Upper lobe of left lung (tissue), 4 donors: ENCODE measurements at regions not wholly inside any gene's neighbourhood (a gene's known extent, or its start where the extent isn't known, plus 50 kb on each side); places are given as distances from the start of the nearest gene placed in this dataset.

ENCODE experiments used
- EP300 ChIP-seq, 4 donors: sonication (generic); formaldehyde crosslinking; IDR thresholded peaks; one replicate each; pipeline ENCODE4 v1.5.1; 2017; ENCODE audit warnings: antibody characterized with exemption in 4 of 4, control low read depth in 2 of 4
- POLR2A ChIP-seq, 4 donors: fragments of 450-650 bp; IDR thresholded peaks; one replicate each; pipeline ENCODE4 v1.5.1; 2016 to 2017; ENCODE audit warnings: antibody characterized with exemption in 4 of 4, mild to moderate bottlenecking in 2 of 4
- POLR2AphosphoS5 ChIP-seq, 2 donors: sonication (generic); formaldehyde crosslinking; IDR thresholded peaks; one replicate each; pipeline ENCODE4 v1.5.1; 2017; ENCODE audit warnings: antibody characterized with exemption in 2 of 2
- TF ChIP-seq, protein P1 (sequence below), 6 experiments: fragments of 450-650 bp in 4 of 6; fragments of 200-600 bp in 2 of 6; sonication (generic) in 2 of 6; IDR thresholded peaks; one replicate each; pipeline ENCODE4 v1.5.1; 2016 to 2019; ENCODE audit warnings: antibody characterized with exemption in 6 of 6

DNA sequence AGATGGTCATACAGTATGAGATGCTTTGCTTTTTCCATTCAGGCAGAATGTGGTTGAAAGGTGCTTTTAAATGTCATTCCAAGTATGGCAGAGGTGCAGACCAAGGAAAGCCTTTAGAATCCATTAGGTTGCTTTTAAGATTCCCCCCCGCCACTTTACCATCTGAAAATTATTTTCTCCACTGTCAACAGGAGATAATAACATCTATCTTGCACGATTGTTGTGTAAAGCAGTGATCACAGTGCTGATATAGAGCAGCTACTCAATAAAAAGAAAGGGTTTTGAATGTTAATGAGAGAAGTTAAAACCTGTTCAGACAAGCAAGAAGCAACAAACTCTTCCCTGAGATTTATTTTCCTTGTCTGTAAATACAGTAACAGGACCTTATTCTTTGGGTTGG lies 372.5 kb upstream of the GCFC2 start:
- TF ChIP-seq POLR2AphosphoS5 (IDR thresholded peaks at IDR 0.05) (no peak), EP300 (IDR thresholded peaks at IDR 0.05) (no peak), POLR2A (IDR thresholded peaks at IDR 0.05) (no peak)
- TF ChIP-seq, protein P1, sequence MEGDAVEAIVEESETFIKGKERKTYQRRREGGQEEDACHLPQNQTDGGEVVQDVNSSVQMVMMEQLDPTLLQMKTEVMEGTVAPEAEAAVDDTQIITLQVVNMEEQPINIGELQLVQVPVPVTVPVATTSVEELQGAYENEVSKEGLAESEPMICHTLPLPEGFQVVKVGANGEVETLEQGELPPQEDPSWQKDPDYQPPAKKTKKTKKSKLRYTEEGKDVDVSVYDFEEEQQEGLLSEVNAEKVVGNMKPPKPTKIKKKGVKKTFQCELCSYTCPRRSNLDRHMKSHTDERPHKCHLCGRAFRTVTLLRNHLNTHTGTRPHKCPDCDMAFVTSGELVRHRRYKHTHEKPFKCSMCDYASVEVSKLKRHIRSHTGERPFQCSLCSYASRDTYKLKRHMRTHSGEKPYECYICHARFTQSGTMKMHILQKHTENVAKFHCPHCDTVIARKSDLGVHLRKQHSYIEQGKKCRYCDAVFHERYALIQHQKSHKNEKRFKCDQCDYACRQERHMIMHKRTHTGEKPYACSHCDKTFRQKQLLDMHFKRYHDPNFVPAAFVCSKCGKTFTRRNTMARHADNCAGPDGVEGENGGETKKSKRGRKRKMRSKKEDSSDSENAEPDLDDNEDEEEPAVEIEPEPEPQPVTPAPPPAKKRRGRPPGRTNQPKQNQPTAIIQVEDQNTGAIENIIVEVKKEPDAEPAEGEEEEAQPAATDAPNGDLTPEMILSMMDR (IDR thresholded peaks at IDR 0.05), result no peak
